K562 (cell line): ENCODE measurements at regions not wholly inside any gene's neighbourhood (a gene's known extent, or its start where the extent isn't known, plus 50 kb on each side); places are given as distances from the start of the nearest gene placed in this dataset.

Experiments used
- CBFA2T2 ChIP-seq: fragments of 450-650 bp; conservative IDR thresholded peaks from 2 replicates; pipeline ENCODE4 v1.6.1; 2017; ENCODE audit warnings: mild to moderate bottlenecking
- DIDO1 ChIP-seq: fragments of 450-650 bp; IDR thresholded peaks from 2 replicates; pipeline ENCODE4 v1.6.1; 2016; ENCODE audit warnings: low read depth, missing biosample characterization, missing genetic modification characterization
- FOXP4 ChIP-seq: sonication (generic); formaldehyde crosslinking; IDR thresholded peaks from 2 replicates; pipeline ENCODE4 v1.8.0; 2022; ENCODE audit warnings: mild to moderate bottlenecking, missing genetic modification reagents, borderline replicate concordance
- GMEB1 ChIP-seq: fragments of 250-450 bp; sonication (Bioruptor Pico); IDR thresholded peaks from 2 replicates; pipeline ENCODE4 v1.4.0; 2020; ENCODE audit warnings: mild to moderate bottlenecking
- ILF3 ChIP-seq: fragments of 450-650 bp; IDR thresholded peaks from 2 replicates; pipeline ENCODE4 v1.6.1; 2018; ENCODE audit warnings: antibody characterized with exemption, mild to moderate bottlenecking, moderate library complexity, borderline replicate concordance
- KLF16 ChIP-seq: IDR thresholded peaks from 2 replicates; pipeline ENCODE4 v1.6.1; 2016; ENCODE audit warnings: antibody characterized with exemption
- MYNN ChIP-seq, 2 experiments: sonication (generic); formaldehyde crosslinking in 1 of 2; IDR thresholded peaks; 2 replicates each; pipeline versions ENCODE4 v1.5.0 to v1.6.1; 2016 to 2020; ENCODE audit warnings: antibody characterized with exemption in 1 of 2, missing genetic modification reagents in 1 of 2
- RBM15 ChIP-seq: fragments of 200-400 bp; formaldehyde crosslinking; IDR thresholded peaks from 2 replicates; pipeline ENCODE4 v1.6.1; 2018; ENCODE audit warnings: mild to moderate bottlenecking, low read length, moderate library complexity; ENCODE audit not compliant: insufficient read depth
- TCF3 ChIP-seq: sonication (generic); formaldehyde crosslinking; IDR thresholded peaks from 2 replicates; pipeline ENCODE4 v1.4.0; 2020; ENCODE audit warnings: mild to moderate bottlenecking, missing genetic modification reagents
- ZBTB40 ChIP-seq, 2 experiments: fragments of 450-650 bp in 1 of 2; sonication (generic) in 1 of 2; formaldehyde crosslinking in 1 of 2; IDR thresholded peaks; 2 replicates each; pipeline versions ENCODE4 v1.7.1 to v1.9.0; 2016 to 2022; ENCODE audit warnings: inconsistent platforms in 1 of 2, mild to moderate bottlenecking in 1 of 2, missing genetic modification reagents in 1 of 2
- ZNF174 ChIP-seq: fragments of 250-450 bp; sonication (Bioruptor Pico); IDR thresholded peaks from 2 replicates; pipeline ENCODE4 v1.4.0; 2020; ENCODE audit warnings: mild to moderate bottlenecking
- ZNF3 ChIP-seq: fragments of 250-450 bp; sonication (Bioruptor Pico); IDR thresholded peaks from 2 replicates; pipeline ENCODE4 v1.5.0; 2021; ENCODE audit warnings: mild to moderate bottlenecking, moderate library complexity
- ZNF740 ChIP-seq, 3 experiments: fragments of 200-800 bp in 1 of 3; sonication (Bioruptor generic) in 1 of 3; sonication (generic) in 1 of 3; formaldehyde crosslinking in 1 of 3; IDR thresholded peaks; 2 replicates each; pipeline versions ENCODE4 v1.6.1 to v1.8.0; 2016 to 2022; ENCODE audit warnings: mild to moderate bottlenecking in 2 of 3, missing compliant biosample characterization in 2 of 3, missing genetic modification characterization in 2 of 3, missing genetic modification reagents in 1 of 3
- ZNF778 ChIP-seq: fragments of 450-650 bp; formaldehyde crosslinking; IDR thresholded peaks from 2 replicates; pipeline ENCODE4 v1.4.0; 2020; ENCODE audit warnings: mild to moderate bottlenecking, moderate library complexity

- TF ChIP-seq ZBTB40 (IDR thresholded peaks at IDR 0.05) (peak; percentile 86), ZBTB40 (CRISPR knock-in tag; IDR thresholded peaks at IDR 0.05) (peak; percentile 23; the same call in 1 of the 2 replicates), GMEB1 (no peak), DIDO1 (tag) (no peak), ILF3 (no peak), TCF3 (CRISPR knock-in tag) (peak; percentile 60), KLF16 (no peak), ZNF740 (CRISPR knock-in tag; IDR thresholded peaks at IDR 0.05) (no peak), ZNF740 (tag; IDR thresholded peaks at IDR 0.05) (no peak), MYNN (IDR thresholded peaks at IDR 0.05) (no peak), MYNN (CRISPR knock-in tag; IDR thresholded peaks at IDR 0.05) (no peak), ZNF174 (CRISPR knock-in tag) (no peak), RBM15 (no peak), FOXP4 (CRISPR knock-in tag) (no peak), ZNF3 (no peak), CBFA2T2 (peak; percentile 59), ZNF778 (CRISPR knock-in tag) (no peak)
Measured at GRCh38 chr2:216768908-216769411, 73.6 kb upstream of the IGFBP5 start (continued).
